Cardiac muscle cell (in vitro differentiated cells and primary cell): ENCODE measurements at regions not wholly inside any gene's neighbourhood (a gene's known extent, or its start where the extent isn't known, plus 50 kb on each side); places are given as distances from the start of the nearest gene placed in this dataset.

Experiments used
- DNase-seq, 2 donors: peaks; one replicate each; pipeline versions ENCODE4 v3.0.0 to v3.0.0-alpha.2; 2010 to 2017; ENCODE audit warnings: low read depth in 1 of 2, low spot score in 1 of 2
- H3K27ac ChIP-seq: fragments of 200-600 bp; sonication (generic); 2 replicates; pipeline ENCODE4 v1.5.1; 2016
- H3K27me3 ChIP-seq: fragments of 200-600 bp; sonication (generic); 2 replicates; pipeline ENCODE4 v1.6.0; 2016; ENCODE audit warnings: control low read depth
- H3K36me3 ChIP-seq: fragments of 200-600 bp; sonication (generic); 2 replicates; pipeline ENCODE4 v1.5.1; 2016; ENCODE audit warnings: control low read depth
- H3K4me1 ChIP-seq: fragments of 200-600 bp; sonication (generic); 2 replicates; pipeline ENCODE4 v1.8.1; 2017; ENCODE audit warnings: low read depth, mild to moderate bottlenecking, mixed run types
- H3K4me3 ChIP-seq: fragments of 200-600 bp; sonication (generic); 2 replicates; pipeline ENCODE4 v1.5.1; 2016; ENCODE audit warnings: mild to moderate bottlenecking
- H3K9me3 ChIP-seq: fragments of 200-600 bp; sonication (generic); 2 replicates; pipeline ENCODE4 v1.5.1; 2017; ENCODE audit warnings: low read depth, mild to moderate bottlenecking, control low read depth
- CTCF ChIP-seq: IDR thresholded peaks from 2 replicates; pipeline ENCODE4 v1.5.1; 2012; ENCODE audit warnings: low read depth, mild to moderate bottlenecking, low read length

- H3K4me1 ChIP-seq = no peaks in the 10 kb centered on the region
- no peak overlapping the region for H3K4me3 ChIP-seq
- no peaks in the 10 kb centered on the region for H3K9me3 ChIP-seq
- H3K36me3 ChIP-seq = no peaks in the 10 kb centered on the region
- no peak overlapping the region for H3K27ac ChIP-seq
- DNase-seq = no peak
- no peak for TF ChIP-seq CTCF
- no peaks in the 10 kb centered on the region for H3K27me3 ChIP-seq
Measured at GRCh38 chr1:118421868-118422350, 236.9 kb upstream of the SPAG17 start.

GRCh38 chr1:118404024-118404423 is 219.0 kb upstream of the SPAG17 start:
- DNase-seq = no peak
- no peaks in the 10 kb centered on the region for H3K36me3 ChIP-seq
- H3K9me3 ChIP-seq = no peaks in the 10 kb centered on the region
- H3K4me3 ChIP-seq = no peak overlapping the region
- H3K27ac ChIP-seq = no peak overlapping the region
- TF ChIP-seq CTCF = no peak
- no peaks in the 10 kb centered on the region for H3K4me1 ChIP-seq
- H3K27me3 ChIP-seq = no peaks in the 10 kb centered on the region

- Histone ChIP-seq H3K27me3 (no peaks in the 10 kb centered on the region), H3K36me3 (no peaks in the 10 kb centered on the region), H3K27ac (peak overlapping the region; percentile 7), H3K4me3 (no peak overlapping the region), H3K9me3 (no peaks in the 10 kb centered on the region), H3K4me1 (peaks cover 32% of the 10 kb centered on the region)
- TF ChIP-seq CTCF = no peak
- DNase-seq = no peak
Measured at GRCh38 chr1:118397496-118397859, 212.4 kb upstream of the SPAG17 start.

GRCh38 chr1:118396829-118397495 is 211.9 kb upstream of the SPAG17 start:
- Histone ChIP-seq H3K4me1 (peaks cover 32% of the 10 kb centered on the region), H3K36me3 (no peaks in the 10 kb centered on the region), H3K27ac (peak overlapping the region; percentile 14), H3K4me3 (no peak overlapping the region), H3K27me3 (no peaks in the 10 kb centered on the region), H3K9me3 (no peaks in the 10 kb centered on the region)
- peak in 1 of 2 donors; percentile 78 for DNase-seq
- no peak for TF ChIP-seq CTCF

- TF ChIP-seq CTCF = no peak
Measured at GRCh38 chr1:118396279-118396678, 211.3 kb upstream of the SPAG17 start.

More at GRCh38 chr1:118396279-118396678, 211.3 kb upstream of the SPAG17 start:
- H3K36me3 ChIP-seq = no peaks in the 10 kb centered on the region
- no peak overlapping the region for H3K4me3 ChIP-seq
- no peaks in the 10 kb centered on the region for H3K9me3 ChIP-seq
- H3K27ac ChIP-seq = no peak overlapping the region
- H3K4me1 ChIP-seq = peaks cover 32% of the 10 kb centered on the region
- DNase-seq = no peak
- no peaks in the 10 kb centered on the region for H3K27me3 ChIP-seq
